ENCODE measurements at regions not wholly inside any gene's neighbourhood (a gene's known extent, or its start where the extent isn't known, plus 50 kb on each side); places are given as distances from the start of the nearest gene placed in this dataset.

- TF ChIP-seq POLR2AphosphoS5 (IDR thresholded peaks at IDR 0.05) (no peak), EP300 (IDR thresholded peaks at IDR 0.05) (no peak), POLR2A (IDR thresholded peaks at IDR 0.05) (no peak), CTCF (IDR thresholded peaks at IDR 0.05) (no peak)
- Histone ChIP-seq H3K36me3 (no peaks in the 10 kb centered on the region), H3K27ac (no peak overlapping the region), H3K9me3 (no peaks in the 10 kb centered on the region), H3K4me1 (no peaks in the 10 kb centered on the region), H3K27me3 (no peaks in the 10 kb centered on the region), H3K4me3 (no peak overlapping the region)
- ATAC-seq: no peak
- 40 to 43% methylated on average over 2 of the region's 2 CpGs for WGBS, 2 donors (ENCODE audit: low coverage in 1 of 2)
These were observed 497.1 kb downstream of the ZIC1 start for GRCh38 chr3:147906285-147906684.

DNA sequence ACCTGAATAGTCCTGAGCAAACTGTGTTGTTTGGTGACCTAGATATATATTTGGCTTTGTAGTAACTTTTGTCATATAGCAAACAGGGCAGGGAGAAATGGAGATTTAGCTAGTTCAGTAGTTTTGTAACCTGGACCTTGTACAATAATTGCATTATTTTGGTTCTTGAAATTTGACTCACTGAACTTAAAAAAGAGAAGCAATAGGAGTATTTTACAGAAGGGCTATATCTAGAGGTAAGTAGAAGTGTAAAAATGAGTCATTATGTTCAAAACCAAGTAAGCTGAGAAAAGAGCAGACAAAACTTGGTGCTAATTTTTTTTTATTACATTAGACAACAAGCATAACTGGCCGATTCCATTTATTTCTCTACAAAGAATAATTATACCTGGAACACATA lies 505.4 kb downstream of the ZIC1 start:
- TF ChIP-seq EP300 (IDR thresholded peaks at IDR 0.05) (no peak), CTCF (IDR thresholded peaks at IDR 0.05) (no peak), POLR2A (IDR thresholded peaks at IDR 0.05) (no peak)
- ATAC-seq: no peak
- Histone ChIP-seq H3K27ac (no peak overlapping the region), H3K9me3 (peaks cover 0 to 4% (median 0%) of the 10 kb centered on the region in 3 donors), H3K27me3 (no peaks in the 10 kb centered on the region), H3K4me1 (no peaks in the 10 kb centered on the region), H3K36me3 (no peaks in the 10 kb centered on the region), H3K4me3 (no peak overlapping the region)
- WGBS, 2 donors (ENCODE audit: low coverage in 1 of 2): 88 to 91% methylated on average over 1 of the region's 1 CpG

GRCh38 chr3:147915057-147915456 lies 505.9 kb downstream of the ZIC1 start:
- Histone ChIP-seq H3K4me3 (no peak overlapping the region), H3K27ac (no peak overlapping the region), H3K36me3 (no peaks in the 10 kb centered on the region), H3K9me3 (peaks cover 0 to 4% (median 0%) of the 10 kb centered on the region in 3 donors), H3K4me1 (no peaks in the 10 kb centered on the region), H3K27me3 (no peaks in the 10 kb centered on the region)
- no peak for TF ChIP-seq POLR2A (IDR thresholded peaks at IDR 0.05)
- TF ChIP-seq POLR2AphosphoS5 (IDR thresholded peaks at IDR 0.05): no peak
- TF ChIP-seq EP300 (IDR thresholded peaks at IDR 0.05): no peak
- whole genome bisulfite sequencing, 2 donors (ENCODE audit: low coverage in 1 of 2): 59 to 83% methylated on average over 5 of the region's 5 CpGs
- ATAC-seq: no peak

GRCh38 chr3:147919496-147919895 lies 510.3 kb downstream of the ZIC1 start:
- no peak for ATAC-seq
- H3K4me3 ChIP-seq: no peak overlapping the region
- no peaks in the 10 kb centered on the region for H3K4me1 ChIP-seq
- H3K27me3 ChIP-seq: no peaks in the 10 kb centered on the region
- no peaks in the 10 kb centered on the region for H3K36me3 ChIP-seq
- H3K27ac ChIP-seq: no peak overlapping the region
- no peaks in the 10 kb centered on the region for H3K9me3 ChIP-seq
- TF ChIP-seq POLR2AphosphoS5 (IDR thresholded peaks at IDR 0.05): no peak
- no peak for TF ChIP-seq CTCF (IDR thresholded peaks at IDR 0.05)
- TF ChIP-seq POLR2A (IDR thresholded peaks at IDR 0.05): no peak
- no peak for TF ChIP-seq EP300 (IDR thresholded peaks at IDR 0.05)
- WGBS, 2 donors (ENCODE audit: low coverage in 1 of 2): 74 to 100% methylated on average over 1 to 4 of the region's 4 CpGs

DNA sequence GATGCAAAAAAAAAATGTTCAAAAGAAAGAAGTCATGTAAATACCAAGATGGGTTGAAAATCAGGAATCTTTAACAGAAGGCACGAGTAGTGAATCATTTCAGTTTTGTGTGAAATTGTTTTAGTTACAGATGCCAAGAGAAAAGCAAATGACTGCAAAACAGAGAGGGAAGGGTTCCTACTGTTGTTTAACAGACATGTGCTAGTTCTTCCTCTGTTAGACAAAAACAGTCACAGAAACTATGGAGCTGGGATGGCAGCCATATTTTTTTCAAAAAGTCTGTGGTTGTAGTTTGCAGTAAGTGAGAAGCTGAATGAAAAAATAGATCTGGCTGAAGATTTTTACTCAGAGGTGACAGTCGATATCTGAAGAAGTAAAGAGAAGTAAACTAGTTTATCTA lies 511.9 kb downstream of the ZIC1 start:
- no peaks in the 10 kb centered on the region for H3K36me3 ChIP-seq
- WGBS, 2 donors (ENCODE audit: low coverage in 1 of 2): 33 to 40% methylated on average over 2 of the region's 2 CpGs
- TF ChIP-seq POLR2A (IDR thresholded peaks at IDR 0.05): no peak
- no peak for TF ChIP-seq CTCF (IDR thresholded peaks at IDR 0.05)
- TF ChIP-seq POLR2AphosphoS5 (IDR thresholded peaks at IDR 0.05): no peak
- no peak for TF ChIP-seq EP300 (IDR thresholded peaks at IDR 0.05)
- no peak overlapping the region for H3K4me3 ChIP-seq
- no peaks in the 10 kb centered on the region for H3K4me1 ChIP-seq
- H3K9me3 ChIP-seq: no peaks in the 10 kb centered on the region
- no peak overlapping the region for H3K27ac ChIP-seq
- no peaks in the 10 kb centered on the region for H3K27me3 ChIP-seq
- ATAC-seq: no peak

Data from gastroesophageal sphincter (tissue), 4 donors.